Central memory CD8-positive, alpha-beta T cell (primary cell): ENCODE measurements at regions not wholly inside any gene's neighbourhood (a gene's known extent, or its start where the extent isn't known, plus 50 kb on each side); places are given as distances from the start of the nearest gene placed in this dataset.

ENCODE experiments used
- ATAC-seq: fragments of 150-1000 bp; cut with Tn5 transposase; replicated peaks from 2 replicates; pipeline ENCODE4 v1.10.0; 2022; ENCODE audit warnings: mild to moderate bottlenecking, moderate FRiP score, moderate number of reproducible peaks; ENCODE audit not compliant: poor library complexity, severe bottlenecking; ENCODE audit errors: extremely low read depth
- DNase-seq, 2 donors: peaks; one replicate each; pipeline ENCODE4 v3.0.0; 2021; ENCODE audit warnings: low spot score in 2 of 2
- H3K27ac Mint-ChIP-seq: one replicate; pipeline ENCODE4 v1.8.0; 2022; ENCODE audit warnings: low read depth, mild to moderate bottlenecking, moderate library complexity, mixed read lengths
- H3K27me3 Mint-ChIP-seq: one replicate; pipeline ENCODE4 v1.8.0; 2022; ENCODE audit warnings: mixed read lengths
- H3K36me3 Mint-ChIP-seq: one replicate; pipeline ENCODE4 v1.8.0; 2022; ENCODE audit warnings: mild to moderate bottlenecking, moderate library complexity, mixed read lengths; ENCODE audit not compliant: insufficient read depth
- H3K4me1 Mint-ChIP-seq: one replicate; pipeline ENCODE4 v1.8.0; 2022; ENCODE audit warnings: mixed read lengths
- H3K4me3 Mint-ChIP-seq: one replicate; pipeline ENCODE4 v1.8.0; 2022; ENCODE audit warnings: mild to moderate bottlenecking, moderate library complexity, mixed read lengths
- H3K9me3 Mint-ChIP-seq: one replicate; pipeline ENCODE4 v1.8.0; 2022; ENCODE audit warnings: mixed read lengths

DNA sequence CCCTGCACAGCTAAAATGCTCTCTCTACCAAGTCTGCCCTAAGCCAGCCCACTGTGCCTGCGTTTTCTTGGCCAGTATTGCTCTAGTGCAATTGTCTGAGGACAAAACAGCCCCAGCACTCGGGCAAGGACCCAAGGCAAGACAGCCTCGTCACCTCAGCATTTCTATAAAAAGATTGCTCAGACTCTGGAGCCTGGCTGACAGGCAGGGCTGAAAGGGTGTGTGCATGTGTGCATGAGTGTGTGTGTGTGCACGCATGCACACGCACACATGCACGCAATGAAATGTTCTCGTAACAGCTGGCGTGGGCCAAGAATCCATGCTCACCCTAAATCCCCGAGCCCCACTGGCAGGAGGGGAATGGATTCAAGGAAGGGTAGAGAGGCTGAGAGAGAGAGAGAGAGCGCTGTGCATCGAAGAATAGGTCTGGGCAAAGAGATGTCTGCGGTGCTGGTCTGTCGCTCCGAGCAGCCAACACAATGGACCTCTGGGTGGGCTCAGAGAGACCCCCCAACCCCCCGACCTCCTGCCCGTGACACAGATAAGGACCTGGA is 579.2 kb downstream of the BCOR start:
- no peak for ATAC-seq
- Mint-ChIP-seq H3K4me1 (no peaks in the 10 kb centered on the region), H3K36me3 (peaks cover 5% of the 10 kb centered on the region), H3K27me3 (peaks cover 30% of the 10 kb centered on the region), H3K9me3 (no peaks in the 10 kb centered on the region), H3K27ac (no peak overlapping the region), H3K4me3 (no peak overlapping the region)
- no peak for DNase-seq

DNA sequence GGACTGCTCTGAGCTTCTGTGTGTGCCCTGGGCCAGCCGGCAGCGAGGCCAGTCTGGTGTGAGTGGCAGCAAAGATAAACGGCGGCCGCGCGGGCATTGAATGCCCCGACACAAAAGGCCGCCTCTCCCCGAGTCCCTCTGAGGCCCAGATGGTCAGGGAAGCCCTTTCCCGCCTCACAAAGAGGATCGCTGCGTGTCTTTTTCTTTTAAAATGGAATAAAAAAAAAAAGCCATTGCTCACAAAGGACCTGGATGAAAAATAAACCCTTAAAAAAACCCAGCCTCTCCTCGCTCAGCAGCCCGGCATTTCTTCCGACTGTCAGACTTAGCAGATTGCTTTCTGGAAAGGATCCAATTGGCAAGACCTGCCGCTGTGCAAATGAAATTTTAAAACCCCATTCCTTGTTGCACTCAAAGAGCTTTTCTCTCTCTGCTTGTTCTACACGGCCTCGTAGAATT is 578.7 kb downstream of the BCOR start:
- H3K4me1 Mint-ChIP-seq, result no peaks in the 10 kb centered on the region
- no peak overlapping the region for H3K4me3 Mint-ChIP-seq
- DNase-seq (no peak), ATAC-seq (no peak)
- H3K27ac Mint-ChIP-seq, result no peak overlapping the region
- peaks cover 28% of the 10 kb centered on the region for H3K27me3 Mint-ChIP-seq
- H3K36me3 Mint-ChIP-seq, result peaks cover 5% of the 10 kb centered on the region
- H3K9me3 Mint-ChIP-seq, result no peaks in the 10 kb centered on the region

DNA sequence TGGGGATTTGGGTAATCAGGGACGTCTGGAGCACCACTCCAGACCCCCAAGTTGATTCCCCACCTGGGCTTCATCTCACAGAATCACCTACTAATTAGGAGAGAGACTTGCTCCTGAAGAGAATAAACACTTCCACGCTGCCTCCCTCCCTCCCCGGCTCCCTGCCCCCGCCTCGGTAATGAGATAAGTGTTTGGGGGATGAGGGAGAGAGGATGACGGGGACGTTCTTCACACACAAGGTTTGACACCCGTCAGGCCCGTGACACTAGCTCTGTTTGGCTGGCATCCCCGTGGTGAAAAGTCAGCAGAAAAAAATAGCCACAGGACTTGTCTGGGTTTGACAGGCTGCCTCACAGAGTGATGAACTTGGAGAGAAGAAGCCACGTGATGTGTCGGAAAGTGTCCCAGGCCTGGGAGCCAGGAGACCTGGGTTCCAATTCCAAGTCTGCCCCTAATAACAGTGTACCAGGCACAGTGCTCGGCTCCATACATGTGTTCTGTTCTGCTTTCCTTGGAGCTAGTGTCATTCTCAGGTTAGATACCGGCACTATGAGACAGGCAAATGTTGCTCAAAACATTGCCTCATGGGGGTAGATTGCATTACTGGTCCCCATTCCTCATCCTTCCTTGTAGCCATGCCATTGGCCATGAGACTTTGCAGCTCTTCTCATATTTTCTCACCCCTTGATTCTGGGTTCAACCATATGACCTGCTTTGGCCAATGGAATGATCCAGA is 578.0 kb downstream of the BCOR start:
- peaks cover 5% of the 10 kb centered on the region for H3K36me3 Mint-ChIP-seq
- peaks cover 21% of the 10 kb centered on the region for H3K27me3 Mint-ChIP-seq
- ATAC-seq (no peak), DNase-seq (no peak)
- no peak overlapping the region for H3K27ac Mint-ChIP-seq
- no peaks in the 10 kb centered on the region for H3K4me1 Mint-ChIP-seq
- no peaks in the 10 kb centered on the region for H3K9me3 Mint-ChIP-seq
- H3K4me3 Mint-ChIP-seq, result no peak overlapping the region

DNA sequence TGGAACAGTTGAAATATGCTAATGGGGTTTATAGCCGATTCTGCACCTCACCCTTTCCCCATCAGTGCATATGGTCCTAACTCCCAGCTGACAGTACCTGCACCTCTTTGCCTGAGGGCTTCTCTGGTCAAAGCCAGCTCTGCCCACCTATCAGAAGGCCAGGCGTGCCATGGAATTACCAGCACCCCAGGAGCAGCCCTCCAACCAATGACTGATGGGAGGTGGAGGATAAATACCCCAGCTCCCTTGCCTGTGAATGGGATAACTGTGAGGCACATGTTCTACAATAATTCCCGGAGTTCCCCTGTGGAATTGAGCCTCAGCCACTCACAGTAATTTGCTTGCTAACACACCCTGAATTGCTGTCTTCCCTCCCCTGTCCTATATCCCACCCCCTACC is 572.0 kb downstream of the BCOR start:
- DNase-seq, result no peak
- no peak overlapping the region for H3K27ac Mint-ChIP-seq

DNA sequence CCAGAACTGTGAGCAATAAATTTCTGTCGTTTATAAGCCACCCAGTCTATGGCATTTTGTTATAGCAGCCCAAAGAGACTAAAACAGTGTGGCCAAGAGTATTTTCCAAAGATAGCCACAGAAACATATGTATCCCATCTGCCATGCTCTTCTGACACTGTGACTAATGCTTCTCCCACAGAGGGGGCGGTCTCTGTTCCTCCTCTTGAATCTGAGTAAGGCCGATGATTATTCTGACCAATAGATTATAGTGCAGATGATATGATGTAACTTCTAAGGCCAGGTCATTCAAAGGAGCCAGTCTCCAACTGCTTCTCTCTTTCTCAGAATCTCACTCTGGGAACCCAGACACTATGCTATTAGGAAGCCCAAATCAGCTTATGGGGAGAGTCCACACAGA is 570.7 kb downstream of the BCOR start:
- no peak for DNase-seq
- Mint-ChIP-seq H3K9me3 (no peaks in the 10 kb centered on the region), H3K27me3 (peaks cover under 1% of the 10 kb centered on the region), H3K4me1 (no peaks in the 10 kb centered on the region), H3K27ac (no peak overlapping the region), H3K36me3 (peaks cover 3% of the 10 kb centered on the region), H3K4me3 (no peak overlapping the region)
- no peak for ATAC-seq

More for the DNA sequence above, 572.0 kb downstream of the BCOR start:
- ATAC-seq, result no peak
- Mint-ChIP-seq H3K4me3 (no peak overlapping the region), H3K9me3 (no peaks in the 10 kb centered on the region), H3K36me3 (peaks cover 3% of the 10 kb centered on the region), H3K4me1 (no peaks in the 10 kb centered on the region), H3K27me3 (no peaks in the 10 kb centered on the region)

DNA sequence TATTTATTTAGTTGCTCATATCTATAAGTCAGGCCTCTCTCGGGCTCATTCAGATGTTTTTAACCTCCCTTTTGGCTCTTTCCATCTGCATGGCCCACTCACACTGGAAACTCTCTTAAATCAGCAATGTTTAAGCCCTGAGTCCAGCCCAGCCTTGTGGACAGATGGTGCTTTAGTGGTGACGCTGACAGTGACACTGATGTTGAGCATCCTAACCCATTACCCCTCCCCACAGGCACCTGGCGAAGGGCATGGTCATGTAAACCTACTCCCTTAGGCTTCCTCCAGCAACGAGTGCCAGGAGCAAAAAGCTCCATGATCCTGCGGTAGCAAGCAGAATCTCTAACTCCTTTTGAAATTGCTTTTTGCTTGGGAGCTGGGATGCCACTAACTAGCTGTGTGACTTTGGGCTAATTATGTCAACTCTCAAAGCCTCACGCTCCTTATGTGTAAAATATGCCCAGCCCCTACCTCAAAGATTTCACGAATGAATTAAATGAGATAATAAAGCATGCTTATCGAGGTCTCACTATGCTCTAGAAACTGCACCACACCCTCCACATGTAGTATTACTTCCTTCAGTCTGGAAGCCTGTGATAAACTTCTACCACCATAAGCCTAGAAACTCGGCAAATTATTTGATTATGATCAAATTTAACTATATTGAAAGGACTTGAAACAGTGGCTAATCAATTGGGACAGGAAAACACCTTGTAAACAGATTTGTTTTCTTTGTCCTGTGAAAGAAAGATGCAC is 569.4 kb downstream of the BCOR start:
- Mint-ChIP-seq H3K9me3 (no peaks in the 10 kb centered on the region), H3K36me3 (peaks cover 3% of the 10 kb centered on the region), H3K27me3 (peaks cover 13% of the 10 kb centered on the region), H3K4me1 (no peaks in the 10 kb centered on the region), H3K4me3 (no peak overlapping the region), H3K27ac (no peak overlapping the region)
- ATAC-seq, result no peak
- DNase-seq, result no peak

DNA sequence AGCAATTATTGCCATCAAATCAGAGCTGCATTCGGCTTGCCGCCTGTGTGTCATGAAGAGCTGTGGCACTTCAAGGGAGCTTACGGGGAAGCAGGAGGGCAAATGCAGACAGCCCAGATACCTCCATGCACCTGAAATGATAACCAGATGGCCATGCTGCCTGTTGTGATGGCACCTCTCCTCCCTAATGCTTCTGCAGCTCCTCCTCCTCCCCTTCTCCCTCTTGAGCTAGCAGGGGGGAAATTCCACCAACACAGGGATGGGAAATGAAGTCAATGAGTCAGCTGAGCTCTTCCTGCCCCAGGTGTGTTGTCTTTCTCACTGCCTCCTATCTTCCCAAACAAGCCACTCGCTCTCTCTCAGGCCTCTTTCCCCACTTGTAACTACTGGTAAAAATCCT is 565.0 kb downstream of the BCOR start:
- H3K9me3 Mint-ChIP-seq, result no peaks in the 10 kb centered on the region
- H3K4me3 Mint-ChIP-seq, result no peak overlapping the region
- no peak overlapping the region for H3K27ac Mint-ChIP-seq
- ATAC-seq, result no peak
- H3K4me1 Mint-ChIP-seq, result no peaks in the 10 kb centered on the region
- H3K27me3 Mint-ChIP-seq, result peaks cover 50% of the 10 kb centered on the region
- H3K36me3 Mint-ChIP-seq, result no peaks in the 10 kb centered on the region
- no peak for DNase-seq

DNA sequence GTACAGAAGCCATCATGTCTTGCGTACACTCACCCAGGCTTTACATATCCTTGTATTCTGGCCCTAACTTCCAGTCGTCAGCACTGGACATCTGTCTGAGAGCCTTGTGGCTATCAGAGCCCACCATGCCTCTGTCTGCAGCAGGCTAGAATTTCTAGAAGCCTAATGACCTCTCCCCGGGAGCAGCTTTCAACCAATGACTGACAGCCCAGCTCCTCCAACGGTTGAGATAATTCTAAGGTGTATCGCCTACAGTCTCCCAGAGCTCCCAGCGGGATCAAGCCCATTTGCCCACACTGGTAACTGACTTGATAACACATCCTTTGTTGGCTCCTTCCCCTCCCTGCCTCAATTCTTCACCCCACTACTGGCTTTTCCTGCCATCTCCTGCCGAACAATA is 562.8 kb downstream of the BCOR start:
- Mint-ChIP-seq H3K4me3 (no peak overlapping the region), H3K27me3 (peaks cover 64% of the 10 kb centered on the region), H3K27ac (no peak overlapping the region), H3K4me1 (no peaks in the 10 kb centered on the region), H3K36me3 (no peaks in the 10 kb centered on the region), H3K9me3 (no peaks in the 10 kb centered on the region)
- DNase-seq (no peak), ATAC-seq (no peak)

DNA sequence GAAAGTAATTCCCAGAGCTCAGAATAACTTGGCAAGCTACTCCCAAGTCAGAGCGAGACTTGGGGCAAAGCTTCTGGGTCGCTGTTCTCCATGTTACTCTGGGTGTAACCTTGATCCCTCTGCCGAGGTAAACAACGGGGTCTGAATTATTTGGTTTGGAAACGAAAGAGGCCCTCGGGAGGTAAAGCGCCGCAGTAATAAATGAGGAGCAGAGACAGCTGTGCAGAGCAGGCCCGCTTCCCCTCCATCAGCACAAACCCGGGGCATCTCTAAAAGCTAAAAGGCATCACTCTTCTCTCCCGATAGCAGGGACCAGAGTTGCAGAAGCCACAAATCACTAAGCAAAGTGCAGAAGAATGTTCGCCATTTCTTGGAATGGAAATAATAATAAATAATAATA is 561.5 kb downstream of the BCOR start:
- no peaks in the 10 kb centered on the region for H3K9me3 Mint-ChIP-seq
- no peak for DNase-seq
- no peak overlapping the region for H3K4me3 Mint-ChIP-seq
- H3K4me1 Mint-ChIP-seq, result no peaks in the 10 kb centered on the region
- peaks cover 67% of the 10 kb centered on the region for H3K27me3 Mint-ChIP-seq
- no peak overlapping the region for H3K27ac Mint-ChIP-seq
- H3K36me3 Mint-ChIP-seq, result no peaks in the 10 kb centered on the region
- ATAC-seq, result no peak

DNA sequence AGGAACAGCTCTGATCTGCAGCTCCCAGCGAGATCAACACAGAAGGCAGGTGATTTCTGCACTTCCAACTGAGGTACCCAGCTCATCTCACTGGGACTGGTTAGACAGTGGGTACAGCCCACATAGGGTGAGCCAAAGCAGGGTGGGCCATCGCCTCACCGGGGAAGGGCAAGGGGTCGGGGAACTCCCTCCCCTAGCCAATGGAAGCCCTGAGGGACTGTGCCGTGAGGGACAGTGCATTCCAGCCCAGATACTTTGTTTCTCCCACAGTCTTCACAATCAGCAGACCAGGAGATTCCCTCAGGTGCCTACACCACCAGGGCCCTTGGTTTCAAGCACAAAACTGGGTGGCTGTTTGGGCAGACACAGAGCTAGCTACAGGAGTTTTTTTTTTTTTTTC is 555.9 kb downstream of the BCOR start:
- ATAC-seq (no peak), DNase-seq (no peak)
- H3K9me3 Mint-ChIP-seq, result peaks cover 14% of the 10 kb centered on the region
- peaks cover 2% of the 10 kb centered on the region for H3K36me3 Mint-ChIP-seq
- peaks cover 47% of the 10 kb centered on the region for H3K27me3 Mint-ChIP-seq
- H3K4me1 Mint-ChIP-seq, result no peaks in the 10 kb centered on the region
- H3K27ac Mint-ChIP-seq, result no peak overlapping the region
- H3K4me3 Mint-ChIP-seq, result no peak overlapping the region

DNA sequence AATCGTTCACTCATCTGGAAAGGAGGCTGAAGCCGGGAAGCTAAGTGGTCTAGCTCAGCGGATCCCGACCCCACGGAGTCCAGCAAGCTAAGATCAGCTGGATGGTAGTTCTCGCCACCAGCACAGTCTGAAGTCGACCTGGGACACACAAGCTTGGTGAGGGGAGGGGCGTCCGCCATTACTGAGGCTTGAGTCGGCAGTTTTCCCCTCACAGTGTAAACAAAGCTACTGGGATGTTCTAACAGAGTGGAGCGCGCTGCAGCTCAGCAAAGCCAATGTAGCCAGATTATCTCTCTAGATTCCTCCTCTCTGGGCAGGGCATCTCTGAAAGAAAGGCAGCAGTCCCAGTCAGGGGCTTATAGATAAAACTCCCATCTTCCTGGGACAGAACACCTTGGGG is 555.4 kb downstream of the BCOR start:
- no peak for DNase-seq
- Mint-ChIP-seq H3K27me3 (peaks cover 43% of the 10 kb centered on the region), H3K36me3 (peaks cover 2% of the 10 kb centered on the region), H3K4me3 (no peak overlapping the region), H3K9me3 (peaks cover 14% of the 10 kb centered on the region), H3K4me1 (no peaks in the 10 kb centered on the region), H3K27ac (no peak overlapping the region)
- no peak for ATAC-seq

DNA sequence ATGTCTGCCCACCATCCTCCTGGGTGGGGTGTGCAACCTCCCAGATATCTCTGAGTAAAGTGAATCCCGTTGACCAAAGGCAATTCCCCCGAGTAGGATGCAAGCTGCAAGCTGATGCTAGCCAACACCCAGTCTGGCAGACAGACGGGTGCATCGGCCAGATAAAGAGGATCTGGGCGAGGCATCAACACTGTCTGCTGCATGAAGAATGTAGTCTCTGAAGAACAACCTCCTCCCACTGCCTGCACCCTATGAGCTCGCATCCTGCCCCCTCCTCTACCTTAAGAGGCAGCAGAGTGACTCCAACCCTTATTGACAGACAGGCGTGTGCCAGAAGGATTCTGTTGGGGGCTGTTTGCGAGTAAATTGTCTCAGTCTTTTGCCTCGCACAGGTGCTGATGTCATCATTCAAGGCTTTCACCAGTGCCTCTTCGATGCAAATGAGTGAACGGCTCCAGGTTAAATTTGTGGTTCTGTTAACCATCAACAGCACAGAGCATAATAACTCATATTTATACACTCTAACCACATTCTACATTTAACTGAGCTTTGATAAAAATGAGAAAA is 546.9 kb downstream of the BCOR start:
- H3K36me3 Mint-ChIP-seq, result no peaks in the 10 kb centered on the region
- ATAC-seq, result no peak
- no peak for DNase-seq
- no peak overlapping the region for H3K4me3 Mint-ChIP-seq
- H3K4me1 Mint-ChIP-seq, result no peaks in the 10 kb centered on the region
- peaks cover 5% of the 10 kb centered on the region for H3K9me3 Mint-ChIP-seq
- no peak overlapping the region for H3K27ac Mint-ChIP-seq
- H3K27me3 Mint-ChIP-seq, result peaks cover 21% of the 10 kb centered on the region

DNA sequence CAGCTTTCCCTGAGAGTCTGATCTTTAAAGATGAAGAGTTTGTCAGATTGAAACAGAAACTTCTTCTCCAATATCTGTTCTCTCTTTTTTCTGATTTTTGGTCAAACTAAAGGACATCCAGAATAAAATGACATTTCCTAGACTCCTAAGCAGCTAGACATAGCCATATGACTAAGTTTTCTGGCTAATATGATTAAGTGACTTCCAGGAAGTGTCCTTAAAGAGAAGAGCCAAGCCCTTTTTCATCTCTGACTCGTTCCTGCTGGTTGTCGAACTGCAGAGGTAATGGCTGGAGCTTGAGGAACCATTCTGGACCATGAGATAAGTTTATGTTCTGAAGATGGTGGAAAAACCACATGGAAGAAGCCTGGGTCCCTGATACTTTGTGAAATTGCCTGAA is 546.0 kb downstream of the BCOR start:
- Mint-ChIP-seq H3K4me3 (no peak overlapping the region), H3K9me3 (peaks cover 5% of the 10 kb centered on the region), H3K36me3 (no peaks in the 10 kb centered on the region), H3K27ac (no peak overlapping the region), H3K4me1 (no peaks in the 10 kb centered on the region), H3K27me3 (peaks cover 23% of the 10 kb centered on the region)
- ATAC-seq (no peak), DNase-seq (no peak)
